Smooth muscle cell (in vitro differentiated cells): ENCODE measurements at regions not wholly inside any gene's neighbourhood (a gene's known extent, or its start where the extent isn't known, plus 50 kb on each side); places are given as distances from the start of the nearest gene placed in this dataset.

Source experiments
- DNase-seq: peaks from one replicate; lab custom pipeline; 2025; ENCODE audit not compliant: unreplicated experiment; lab: John Stamatoyannopoulos, UW
- H2AFZ ChIP-seq: fragments of 200-600 bp; sonication (generic); 2 replicates; pipeline ENCODE4 v1.6.0; 2016; ENCODE audit warnings: antibody characterized with exemption, low read depth, mild to moderate bottlenecking
- H3F3A ChIP-seq: fragments of 200-600 bp; sonication (generic); 2 replicates; pipeline ENCODE4 v1.6.0; 2017; ENCODE audit warnings: antibody characterized with exemption, low read depth
- H3K27ac ChIP-seq: fragments of 200-600 bp; sonication (generic); 2 replicates; pipeline ENCODE4 v1.5.1; 2016; ENCODE audit warnings: low read depth, mild to moderate bottlenecking
- H3K27me3 ChIP-seq: fragments of 200-600 bp; sonication (generic); 2 replicates; pipeline ENCODE4 v1.6.1; 2016; ENCODE audit warnings: low read depth, mild to moderate bottlenecking
- H3K36me3 ChIP-seq: fragments of 200-600 bp; sonication (generic); 2 replicates; pipeline ENCODE4 v1.5.1; 2016; ENCODE audit warnings: low read depth
- H3K4me1 ChIP-seq: fragments of 200-600 bp; sonication (generic); 2 replicates; pipeline ENCODE4 v1.5.1; 2016; ENCODE audit warnings: low read depth
- H3K4me2 ChIP-seq: fragments of 200-600 bp; sonication (generic); 2 replicates; pipeline ENCODE4 v1.6.0; 2016; ENCODE audit warnings: mild to moderate bottlenecking
- H3K4me3 ChIP-seq: fragments of 200-600 bp; sonication (generic); 2 replicates; pipeline ENCODE4 v1.5.1; 2016; ENCODE audit warnings: mild to moderate bottlenecking
- H3K79me2 ChIP-seq: fragments of 200-600 bp; sonication (generic); 2 replicates; pipeline ENCODE4 v1.6.0; 2016; ENCODE audit warnings: low read depth, mild to moderate bottlenecking
- H3K9ac ChIP-seq: fragments of 200-600 bp; sonication (generic); 2 replicates; pipeline ENCODE4 v1.6.0; 2016; ENCODE audit warnings: low read depth
- H3K9me3 ChIP-seq: fragments of 200-600 bp; sonication (generic); replicated peaks from 2 replicates; pipeline ENCODE4 v1.5.1; 2016; ENCODE audit warnings: low read depth
- H4K20me1 ChIP-seq: fragments of 200-600 bp; sonication (generic); 2 replicates; pipeline ENCODE4 v1.6.0; 2016; ENCODE audit warnings: low read depth
- CTCF ChIP-seq: fragments of 200-600 bp; sonication (generic); IDR thresholded peaks from 2 replicates; pipeline ENCODE4 v1.5.1; 2017; ENCODE audit warnings: borderline replicate concordance, mild to moderate bottlenecking, antibody characterized with exemption; ENCODE audit not compliant: insufficient read depth, poor library complexity, severe bottlenecking
- WGBS: methylation state at CpG from one replicate; pipeline ENCODE4 v1.1.7; 2016; ENCODE audit warnings: low lambda C conversion rate; 5-methylcytosine and 5-hydroxymethylcytosine counted together

DNA sequence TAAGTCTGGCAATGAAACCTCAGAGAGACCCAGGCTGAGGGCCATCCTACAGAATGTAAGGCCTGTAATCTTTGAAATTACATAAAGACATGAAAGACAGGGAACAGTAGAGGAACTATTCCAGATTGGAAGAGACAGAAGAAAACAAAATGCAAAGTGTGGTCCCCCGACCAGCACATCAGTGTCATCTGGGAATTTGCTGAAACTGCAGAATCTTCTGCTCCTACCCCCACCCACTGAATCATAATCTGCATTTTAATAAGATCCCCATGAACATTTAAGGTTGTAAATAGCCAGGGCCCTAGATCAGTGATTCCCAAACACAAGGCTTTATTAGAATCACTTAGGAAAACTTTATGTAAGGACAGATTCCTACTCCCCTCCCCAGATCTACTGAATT, 154.4 kb downstream of the NOC3L start:
- Histone ChIP-seq H3K4me3 (no peak overlapping the region), H3K9ac (no peak overlapping the region), H3K9me3 (no peaks in the 10 kb centered on the region), H3K27ac (no peak overlapping the region), H2AFZ (no peak overlapping the region), H3F3A (no peaks in the 10 kb centered on the region), H3K4me2 (no peak overlapping the region), H3K27me3 (no peaks in the 10 kb centered on the region), H3K4me1 (no peaks in the 10 kb centered on the region), H3K79me2 (no peaks in the 10 kb centered on the region), H3K36me3 (no peaks in the 10 kb centered on the region), H4K20me1 (no peaks in the 10 kb centered on the region)
- no peak for DNase-seq
- 95% methylated on average over 1 of the region's 1 CpG for WGBS
- TF ChIP-seq CTCF: no peak

DNA sequence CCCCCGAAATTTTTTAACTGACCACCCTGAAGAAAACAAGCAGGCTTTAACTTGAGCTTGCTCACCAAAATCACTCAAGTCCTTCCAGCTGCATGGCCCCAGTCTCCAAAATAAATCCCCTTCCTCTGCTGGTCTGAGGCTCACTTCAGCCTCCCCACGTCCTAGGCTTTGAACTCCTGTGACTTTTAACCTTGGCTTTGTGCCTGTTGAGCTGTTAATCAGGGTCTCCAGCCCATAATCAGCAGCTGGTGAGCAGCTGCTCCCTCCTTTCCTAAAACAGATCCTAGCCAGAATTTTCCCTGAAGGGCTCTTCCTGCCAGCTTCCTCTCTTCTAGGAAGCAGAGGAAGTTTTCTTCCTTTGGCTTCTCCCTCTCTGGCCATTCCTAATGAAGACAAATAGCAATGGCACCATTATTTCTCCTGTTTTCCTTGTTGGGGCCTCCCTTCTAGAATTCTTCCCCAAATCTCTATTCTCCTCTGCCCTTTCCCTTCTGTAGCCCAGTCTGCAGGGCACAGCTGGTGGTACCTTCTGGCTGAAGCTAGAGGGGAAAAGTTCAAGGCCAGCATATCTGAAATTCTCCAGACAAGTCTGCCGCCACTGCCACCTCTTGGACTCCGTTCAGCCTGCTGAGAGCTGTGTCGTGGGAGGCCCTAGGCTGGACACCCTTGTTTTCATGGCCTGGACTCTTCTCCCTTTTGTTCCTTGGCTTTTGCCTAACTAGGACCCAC, 152.1 kb downstream of the NOC3L start:
- H4K20me1 ChIP-seq: no peaks in the 10 kb centered on the region
- H2AFZ ChIP-seq: no peak overlapping the region
- no peaks in the 10 kb centered on the region for H3F3A ChIP-seq
- no peaks in the 10 kb centered on the region for H3K27me3 ChIP-seq
- TF ChIP-seq CTCF: no peak
- no peak overlapping the region for H3K27ac ChIP-seq
- no peaks in the 10 kb centered on the region for H3K4me1 ChIP-seq
- H3K9ac ChIP-seq: no peak overlapping the region
- no peaks in the 10 kb centered on the region for H3K36me3 ChIP-seq
- 72% methylated on average over 5 of the region's 5 CpGs for WGBS
- DNase-seq: no peak
- no peak overlapping the region for H3K4me3 ChIP-seq
- no peak overlapping the region for H3K4me2 ChIP-seq
- H3K9me3 ChIP-seq: no peaks in the 10 kb centered on the region
- H3K79me2 ChIP-seq: no peaks in the 10 kb centered on the region

DNA sequence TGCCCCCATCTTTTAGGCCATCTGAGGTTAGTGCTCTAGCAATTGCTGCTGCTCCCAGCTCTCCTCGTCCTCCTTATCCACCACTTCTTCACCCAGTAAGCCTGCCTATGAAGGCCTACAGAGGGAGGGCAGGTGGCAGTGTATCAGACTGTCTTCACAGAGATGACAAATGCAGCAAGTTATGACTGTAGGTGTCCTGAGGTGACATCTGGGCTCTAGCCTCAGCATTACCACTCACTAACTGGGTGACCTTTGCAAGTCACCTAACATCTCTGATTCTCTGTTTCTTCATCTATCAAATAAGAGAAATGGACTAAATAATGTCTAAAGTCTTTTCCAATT, 151.6 kb downstream of the NOC3L start:
- Histone ChIP-seq H3K27me3 (no peaks in the 10 kb centered on the region), H3K4me1 (no peaks in the 10 kb centered on the region), H3K79me2 (no peaks in the 10 kb centered on the region), H3K9ac (no peak overlapping the region), H3K9me3 (no peaks in the 10 kb centered on the region), H3K27ac (no peak overlapping the region), H3F3A (no peaks in the 10 kb centered on the region), H3K4me2 (no peak overlapping the region), H3K36me3 (no peaks in the 10 kb centered on the region), H2AFZ (no peak overlapping the region), H3K4me3 (no peak overlapping the region), H4K20me1 (no peaks in the 10 kb centered on the region)
- no peak for DNase-seq
- 100% methylated on average over 1 of the region's 1 CpG for WGBS
- TF ChIP-seq CTCF: no peak

- no peak overlapping the region for H3K4me2 ChIP-seq
- no peaks in the 10 kb centered on the region for H3K79me2 ChIP-seq
- no peaks in the 10 kb centered on the region for H3K9me3 ChIP-seq
- TF ChIP-seq CTCF: no peak
- H4K20me1 ChIP-seq: no peaks in the 10 kb centered on the region
- no peaks in the 10 kb centered on the region for H3K4me1 ChIP-seq
- H3K4me3 ChIP-seq: no peak overlapping the region
- H3K27ac ChIP-seq: no peak overlapping the region
- H3F3A ChIP-seq: no peaks in the 10 kb centered on the region
- no peaks in the 10 kb centered on the region for H3K27me3 ChIP-seq
- 90% methylated on average over 2 of the region's 2 CpGs for WGBS
- no peaks in the 10 kb centered on the region for H3K36me3 ChIP-seq
- H3K9ac ChIP-seq: no peak overlapping the region
- DNase-seq: no peak
- H2AFZ ChIP-seq: no peak overlapping the region
Measured at GRCh38 chr10:94213001-94213530, 149.7 kb downstream of the NOC3L start.
